HG02840 (cell line): ENCODE measurements at regions not wholly inside any gene's neighbourhood (a gene's known extent, or its start where the extent isn't known, plus 50 kb on each side); places are given as distances from the start of the nearest gene placed in this dataset.

ENCODE experiments used
- ATAC-seq: cut with Tn5 transposase; IDR thresholded peaks from one replicate; pipeline ENCODE4 v1.9.1; 2021; ENCODE audit warnings: mild to moderate bottlenecking, moderate library complexity, moderate number of reproducible peaks; ENCODE audit not compliant: unreplicated experiment, low FRiP score

DNA sequence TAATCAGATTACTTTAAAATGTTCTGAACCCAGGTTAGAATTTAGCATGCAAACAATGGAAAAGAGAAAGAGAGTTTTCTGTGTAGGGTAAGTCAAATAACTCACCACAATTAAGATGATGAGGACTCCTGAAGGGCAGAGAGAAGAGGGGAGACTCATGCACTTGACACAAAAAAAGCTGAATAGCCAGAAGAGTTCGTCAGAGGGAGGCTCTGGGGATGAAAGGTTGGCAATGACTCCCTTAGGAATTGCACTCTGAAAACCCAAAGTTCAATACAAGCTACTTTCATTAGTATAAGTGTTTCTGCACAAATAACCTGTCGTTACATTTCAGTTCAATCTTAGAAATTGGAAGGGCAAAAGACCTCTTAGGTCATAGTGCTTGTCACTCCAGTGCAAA lies 434.4 kb upstream of the PCDH9 start:
- no peak for ATAC-seq

DNA sequence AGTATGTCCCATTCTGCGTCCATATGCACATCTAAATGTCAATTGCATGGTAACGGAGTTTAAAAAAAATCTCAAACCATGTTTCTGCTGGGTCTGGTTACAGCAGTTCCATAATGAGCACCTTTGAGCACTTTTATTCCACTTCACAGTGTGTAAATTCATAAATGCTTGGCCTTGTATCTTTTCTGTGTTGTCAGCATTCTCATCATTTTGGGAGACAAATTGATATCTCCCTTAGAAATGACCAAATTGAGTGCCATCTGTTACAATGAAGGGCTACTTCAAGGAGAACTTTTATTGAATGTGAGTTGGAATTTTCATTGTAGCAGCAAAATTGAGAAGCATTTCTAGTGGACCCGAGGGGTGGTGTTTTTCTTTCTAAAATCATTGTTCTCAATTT lies 432.9 kb upstream of the PCDH9 start:
- no peak for ATAC-seq

DNA sequence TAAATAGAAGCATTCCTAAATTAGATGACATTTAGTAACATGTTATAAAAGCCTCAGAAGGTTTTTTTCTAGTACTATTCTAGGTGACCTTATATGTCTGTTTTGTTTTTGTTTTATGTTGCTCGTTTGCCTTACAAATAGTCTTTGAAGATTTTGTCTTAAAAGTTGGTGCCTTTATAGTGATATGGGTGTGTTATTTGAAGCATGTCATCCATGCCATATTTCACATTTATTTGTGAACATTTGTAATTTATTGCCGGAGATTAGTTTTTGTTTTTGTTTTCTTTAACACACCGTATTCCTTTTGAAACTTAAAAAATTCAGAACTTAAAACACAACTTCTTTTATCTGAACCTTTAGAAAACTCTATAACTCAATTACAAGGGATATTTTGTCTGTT lies 422.8 kb upstream of the PCDH9 start:
- ATAC-seq: no peak

DNA sequence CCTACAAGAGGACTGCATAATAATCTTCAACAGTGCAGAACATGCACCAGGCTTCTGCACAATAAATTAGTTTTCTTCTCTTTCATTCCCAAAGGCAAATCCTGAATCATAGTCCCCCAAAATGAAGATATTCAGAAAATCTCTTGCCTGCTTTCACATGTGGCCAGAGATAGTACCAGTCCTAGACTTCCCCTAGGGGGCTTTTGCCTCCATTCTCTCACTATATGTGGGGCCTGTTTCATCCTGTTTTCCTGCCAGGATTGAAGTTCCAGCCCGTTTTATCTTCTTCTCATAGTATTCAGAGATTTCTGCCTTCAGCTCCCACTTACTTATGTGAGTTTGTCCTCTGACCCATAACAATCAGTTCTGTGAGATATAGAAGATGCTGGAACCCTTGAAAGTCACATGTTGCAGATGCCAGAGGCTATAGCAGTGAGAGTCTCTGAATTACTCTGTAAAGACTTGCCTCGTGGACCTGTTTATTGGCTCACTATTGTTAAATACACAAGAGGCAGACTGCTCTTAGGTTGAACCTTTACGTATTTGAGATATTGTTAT lies 421.9 kb upstream of the PCDH9 start:
- ATAC-seq: no peak

DNA sequence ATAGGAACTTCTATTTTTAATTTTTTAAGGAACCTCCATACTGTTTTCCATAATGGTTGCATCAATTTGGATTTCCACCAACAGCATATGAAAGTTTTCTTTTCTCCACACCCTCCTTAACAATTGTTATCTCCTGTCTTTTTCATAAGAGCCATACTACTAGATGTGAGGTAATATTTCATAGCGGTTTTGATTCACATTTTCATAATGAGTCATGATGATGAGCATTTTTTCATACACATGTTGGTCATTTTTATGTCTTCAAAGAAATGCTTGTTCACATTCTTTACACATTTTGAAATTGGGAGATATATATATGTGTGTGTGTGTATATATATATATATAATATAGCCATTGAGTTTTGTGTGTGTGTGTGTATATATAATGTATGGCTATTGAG lies 420.3 kb upstream of the PCDH9 start:
- no peak for ATAC-seq

DNA sequence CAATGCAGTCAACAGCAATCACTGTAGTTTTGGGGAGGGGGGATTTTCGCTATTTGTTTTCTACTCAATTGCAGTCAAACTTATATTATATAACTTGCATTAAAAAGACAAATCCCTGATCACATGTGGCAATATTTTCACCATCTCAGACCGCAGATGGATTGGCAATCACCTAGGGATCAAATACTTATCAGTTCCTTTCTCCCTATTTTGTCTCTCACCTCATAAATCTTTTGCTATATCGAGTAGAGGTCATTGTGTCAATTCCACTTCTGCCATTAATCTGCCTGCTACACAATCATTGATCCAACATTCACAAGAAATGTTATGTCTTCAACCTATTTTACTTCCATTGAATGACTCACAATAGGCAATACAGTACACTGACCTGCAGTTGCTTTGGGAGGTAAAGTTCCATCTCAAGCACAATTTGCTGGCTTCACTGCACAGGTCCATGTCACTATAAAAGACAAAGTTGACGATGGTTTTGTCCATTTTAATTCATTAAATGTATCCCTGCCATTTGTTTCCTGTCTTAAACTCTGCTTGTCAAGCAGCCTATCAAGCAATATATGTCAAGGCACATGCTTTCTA lies 415.8 kb upstream of the PCDH9 start:
- no peak for ATAC-seq

DNA sequence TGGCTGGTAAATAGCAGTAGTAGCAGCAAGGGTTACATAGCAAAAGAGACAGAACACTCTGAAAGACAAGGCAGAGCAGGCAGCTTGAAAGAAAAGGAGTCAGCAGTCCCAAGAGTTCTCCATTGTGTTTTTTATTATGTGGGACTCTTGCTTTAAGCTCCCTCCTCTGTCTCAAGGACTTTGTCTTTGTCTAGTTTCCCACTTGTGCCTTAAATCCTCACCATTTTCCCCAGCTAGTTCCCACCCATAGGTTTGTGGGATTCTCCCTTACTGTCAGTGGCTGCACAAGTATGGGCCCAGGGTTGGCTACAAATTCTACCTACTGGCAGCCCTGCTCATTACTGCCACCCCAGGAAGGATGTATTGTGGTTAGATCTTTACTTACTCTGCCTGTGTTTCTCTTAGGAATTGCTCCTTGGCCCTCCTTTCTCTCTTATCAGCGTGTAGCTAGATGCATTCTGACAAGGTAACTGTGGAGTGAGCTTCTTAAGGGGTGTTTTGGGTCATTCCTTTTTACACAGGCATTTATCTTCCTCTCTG lies 413.4 kb upstream of the PCDH9 start:
- no peak for ATAC-seq

DNA sequence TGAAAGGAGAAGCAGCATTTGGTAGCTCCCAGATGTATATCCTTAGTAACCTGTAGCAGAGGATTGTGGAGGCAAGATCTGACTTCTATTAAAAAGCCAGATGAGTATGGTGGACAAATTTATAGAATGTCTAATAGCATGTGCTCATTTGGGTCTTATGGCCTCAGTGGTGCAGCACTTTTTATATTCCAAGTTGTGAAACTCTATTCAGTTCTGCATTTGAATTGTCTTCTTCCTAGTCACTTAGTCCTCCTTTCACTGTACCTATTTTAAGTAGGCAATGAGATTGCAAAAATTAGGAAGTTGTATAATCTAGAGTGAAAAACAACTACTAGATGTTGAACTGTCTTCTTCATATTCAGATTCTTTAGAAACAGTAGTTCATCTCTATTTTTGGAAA lies 412.5 kb upstream of the PCDH9 start:
- no peak for ATAC-seq

DNA sequence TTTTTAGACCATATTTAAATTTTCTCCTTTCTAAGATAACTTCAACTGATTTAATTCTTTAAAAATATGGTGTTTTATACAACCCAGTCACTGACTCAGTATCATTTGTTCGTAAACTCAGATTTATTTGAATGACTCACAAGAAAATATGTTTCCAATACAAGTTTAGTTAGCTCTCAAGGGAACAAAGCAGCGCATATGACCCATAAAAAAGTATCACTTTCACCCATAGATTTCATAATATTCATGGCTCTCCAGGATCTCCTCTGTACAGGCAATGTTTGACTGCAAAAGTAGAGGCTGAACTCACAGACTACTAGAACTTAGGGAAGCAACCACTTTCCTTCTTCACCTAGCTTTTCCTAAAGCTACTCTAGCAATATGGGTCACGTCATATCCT lies 405.6 kb upstream of the PCDH9 start:
- ATAC-seq: no peak

DNA sequence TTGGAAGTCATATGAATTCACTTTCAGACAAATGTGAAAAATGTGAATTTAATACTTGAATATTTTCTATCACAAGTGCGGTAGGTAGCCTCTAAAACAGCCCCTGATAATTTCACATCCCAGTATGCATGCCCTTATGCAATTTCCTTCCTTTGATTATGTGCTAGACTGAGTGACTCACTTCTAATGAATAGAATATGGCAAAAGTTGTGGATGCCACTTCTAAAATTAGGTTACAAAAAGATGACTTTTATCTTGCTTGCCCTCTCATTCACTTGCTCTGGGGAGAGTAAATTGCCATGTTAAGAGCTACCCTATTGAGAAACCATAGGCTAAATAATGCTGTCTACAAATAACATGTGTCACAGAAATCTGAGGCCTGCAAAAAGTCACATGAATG lies 402.5 kb upstream of the PCDH9 start:
- no peak for ATAC-seq

DNA sequence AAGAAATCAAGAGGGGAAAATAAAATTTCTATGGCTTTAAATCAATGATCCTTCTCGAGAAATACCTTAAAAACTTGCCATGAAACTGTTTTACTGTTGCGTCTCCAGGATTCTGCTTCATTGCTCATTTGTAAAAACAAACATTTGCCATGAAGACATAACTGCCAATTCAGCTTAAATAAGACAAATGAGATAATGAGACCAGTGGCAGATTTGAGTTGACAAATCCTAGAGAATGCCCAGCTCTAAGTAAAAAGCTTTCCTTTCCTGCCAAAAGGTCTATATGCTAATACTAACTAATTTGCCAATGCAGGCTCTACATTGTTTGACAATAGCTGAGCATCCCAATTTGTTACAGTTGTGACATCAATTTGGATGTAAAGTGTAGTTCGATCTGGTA lies 400.5 kb upstream of the PCDH9 start:
- no peak for ATAC-seq

DNA sequence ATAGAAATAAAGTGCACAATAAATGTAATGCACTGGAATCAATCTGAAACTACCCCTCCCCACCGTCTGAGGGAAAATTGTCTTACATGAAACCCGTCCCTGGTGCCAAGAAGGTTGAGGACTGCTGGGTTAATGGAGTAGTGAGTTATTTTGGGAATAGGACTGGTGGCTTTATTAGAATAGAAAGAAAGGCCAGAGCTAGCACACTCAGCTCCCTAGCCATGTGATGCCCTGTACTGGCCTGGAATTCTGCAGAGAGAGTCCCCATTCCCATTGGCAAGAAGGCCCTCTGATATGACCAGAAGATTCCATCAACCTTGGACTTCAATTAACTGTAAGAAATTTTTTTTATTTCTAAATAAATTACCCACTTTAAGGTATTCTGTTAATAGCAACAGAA lies 393.5 kb upstream of the PCDH9 start:
- no peak for ATAC-seq

DNA sequence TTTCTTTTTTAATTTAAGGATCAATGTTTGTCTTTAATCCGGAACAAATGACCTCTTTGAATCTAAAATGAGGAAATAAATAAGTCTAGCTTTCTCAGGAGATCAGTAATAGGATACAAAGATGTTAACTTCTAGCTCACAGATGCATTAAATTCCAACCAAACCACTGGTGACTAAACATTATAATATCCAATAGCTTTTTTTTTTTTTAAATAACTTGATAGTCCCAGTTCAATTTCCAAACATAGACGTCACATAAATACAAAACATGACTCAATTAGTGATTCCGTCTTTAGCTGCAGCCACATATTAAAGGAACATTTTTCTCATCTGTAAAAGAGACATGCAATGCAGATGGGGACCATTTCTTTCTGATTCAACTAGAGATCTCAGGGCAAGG lies 390.5 kb upstream of the PCDH9 start:
- no peak for ATAC-seq

DNA sequence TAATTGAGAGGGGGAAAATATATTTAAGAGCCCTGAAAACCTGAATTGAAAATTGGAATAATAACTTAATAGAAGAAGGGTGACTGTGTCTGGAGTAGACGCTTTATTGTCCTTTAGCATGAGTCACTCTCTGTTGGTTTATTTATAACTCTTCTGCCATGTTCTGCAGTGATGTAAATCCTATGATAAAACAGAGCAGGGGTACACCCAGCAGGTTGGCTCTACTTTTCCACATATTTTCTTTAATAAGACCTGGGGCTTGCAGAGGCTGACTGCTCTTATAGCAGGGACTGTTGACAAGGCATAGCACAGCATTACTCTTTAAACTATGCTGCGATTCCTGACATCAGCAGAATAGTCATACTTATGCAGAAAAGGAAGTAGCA lies 389.9 kb upstream of the PCDH9 start:
- ATAC-seq: no peak

DNA sequence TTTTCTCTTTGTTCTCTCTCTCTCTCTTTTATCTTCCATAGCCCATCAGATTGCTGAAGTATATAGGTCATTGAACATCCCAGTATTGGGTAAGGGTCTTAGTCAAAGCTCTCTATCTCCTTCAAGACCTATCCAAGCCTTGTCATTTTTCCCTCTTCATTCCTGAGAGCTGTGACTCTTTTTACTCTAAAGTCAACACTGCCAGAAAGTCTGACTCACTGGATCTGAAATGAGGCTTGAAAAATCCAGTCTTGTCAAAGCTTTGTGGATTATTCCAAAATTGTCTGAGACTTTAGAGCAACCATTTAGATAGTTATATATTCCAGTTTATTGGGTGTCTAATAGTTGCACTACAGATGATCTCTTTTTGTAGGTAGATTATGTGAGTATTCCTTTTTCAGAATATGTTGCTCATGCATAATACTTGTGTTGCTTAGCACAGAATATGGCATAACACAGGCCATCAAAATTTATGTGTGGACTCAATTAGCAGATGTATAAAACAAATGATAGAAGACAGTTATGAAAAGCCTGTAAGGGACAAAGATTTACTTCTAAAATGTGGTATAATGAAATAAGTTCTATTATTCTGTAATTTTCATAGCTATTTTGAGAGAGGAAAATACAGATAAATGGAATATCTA lies 389.3 kb upstream of the PCDH9 start:
- no peak for ATAC-seq

DNA sequence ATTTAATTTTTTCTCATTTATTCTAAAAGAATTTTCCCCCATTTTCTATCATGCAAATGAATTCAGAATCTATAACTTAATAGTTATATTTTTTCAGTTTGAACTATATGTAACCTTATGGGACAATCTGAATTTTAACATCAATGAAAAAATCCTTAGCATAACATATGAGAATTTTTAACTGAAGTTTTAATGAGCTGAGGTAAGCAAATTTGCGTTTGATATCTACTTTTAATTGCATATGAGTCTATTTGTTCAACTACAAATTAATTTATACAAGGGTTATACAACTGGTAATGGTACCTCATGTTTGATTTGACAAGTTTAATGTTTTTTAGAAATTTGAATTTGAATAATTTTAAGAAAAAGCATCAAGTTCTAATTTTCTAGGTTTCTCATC lies 384.4 kb upstream of the PCDH9 start:
- ATAC-seq: no peak

DNA sequence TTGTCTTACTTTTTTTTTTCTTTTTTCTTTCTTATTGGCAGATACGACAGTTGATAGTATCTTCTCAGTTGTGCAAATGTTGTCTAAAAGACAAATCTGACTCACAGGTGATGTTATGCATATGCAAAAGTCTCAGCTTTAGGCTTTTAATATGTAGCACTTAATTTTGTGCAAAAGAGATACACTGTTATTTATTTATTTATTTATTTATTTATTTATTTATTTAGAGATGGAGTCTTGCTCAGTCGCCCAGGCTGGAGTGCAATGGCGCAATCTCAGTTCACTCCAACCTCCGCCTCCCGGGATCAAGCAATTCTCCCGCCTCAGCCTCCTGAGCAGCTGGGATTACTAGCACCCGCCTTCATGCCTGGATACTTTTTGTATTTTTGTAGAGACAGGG lies 383.9 kb upstream of the PCDH9 start:
- no peak for ATAC-seq

DNA sequence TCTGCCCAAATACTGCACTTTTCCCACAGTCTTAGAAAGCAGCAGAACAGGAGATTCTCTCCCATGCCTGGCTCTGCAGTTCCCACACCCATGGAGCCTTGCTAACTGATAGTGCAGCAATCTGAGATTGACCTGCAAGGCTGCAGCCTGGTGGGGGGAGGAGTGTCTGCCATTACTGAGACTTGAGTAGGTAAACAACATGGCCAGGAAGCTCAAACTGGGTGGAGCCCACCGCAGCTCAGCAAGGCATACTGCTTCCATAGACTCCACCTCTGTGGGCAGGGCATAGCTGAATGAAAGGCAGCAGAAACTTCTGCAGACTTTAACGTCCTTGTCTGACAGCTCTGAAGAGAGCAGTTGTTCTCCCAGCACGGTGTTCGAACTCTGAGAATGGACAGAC lies 358.5 kb upstream of the PCDH9 start:
- no peak for ATAC-seq

DNA sequence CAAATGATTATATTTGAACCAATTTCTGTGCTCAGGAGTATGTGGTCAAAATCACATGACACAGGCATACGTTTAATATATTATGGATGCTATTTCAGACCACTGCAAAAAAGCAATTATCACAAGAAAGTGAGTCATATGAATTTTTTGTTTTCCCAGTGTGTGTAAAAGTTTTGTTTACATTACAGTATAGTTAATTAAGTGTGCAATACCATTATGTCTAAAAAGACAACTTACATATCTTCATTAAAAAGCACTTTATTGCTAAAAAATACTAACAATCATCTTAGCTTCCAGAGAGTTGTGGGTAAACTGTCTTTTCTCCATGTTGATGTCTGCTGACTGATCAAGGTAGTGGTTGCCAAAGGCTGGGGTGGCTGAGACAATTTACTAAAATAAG lies 347.2 kb upstream of the PCDH9 start:
- ATAC-seq: no peak

DNA sequence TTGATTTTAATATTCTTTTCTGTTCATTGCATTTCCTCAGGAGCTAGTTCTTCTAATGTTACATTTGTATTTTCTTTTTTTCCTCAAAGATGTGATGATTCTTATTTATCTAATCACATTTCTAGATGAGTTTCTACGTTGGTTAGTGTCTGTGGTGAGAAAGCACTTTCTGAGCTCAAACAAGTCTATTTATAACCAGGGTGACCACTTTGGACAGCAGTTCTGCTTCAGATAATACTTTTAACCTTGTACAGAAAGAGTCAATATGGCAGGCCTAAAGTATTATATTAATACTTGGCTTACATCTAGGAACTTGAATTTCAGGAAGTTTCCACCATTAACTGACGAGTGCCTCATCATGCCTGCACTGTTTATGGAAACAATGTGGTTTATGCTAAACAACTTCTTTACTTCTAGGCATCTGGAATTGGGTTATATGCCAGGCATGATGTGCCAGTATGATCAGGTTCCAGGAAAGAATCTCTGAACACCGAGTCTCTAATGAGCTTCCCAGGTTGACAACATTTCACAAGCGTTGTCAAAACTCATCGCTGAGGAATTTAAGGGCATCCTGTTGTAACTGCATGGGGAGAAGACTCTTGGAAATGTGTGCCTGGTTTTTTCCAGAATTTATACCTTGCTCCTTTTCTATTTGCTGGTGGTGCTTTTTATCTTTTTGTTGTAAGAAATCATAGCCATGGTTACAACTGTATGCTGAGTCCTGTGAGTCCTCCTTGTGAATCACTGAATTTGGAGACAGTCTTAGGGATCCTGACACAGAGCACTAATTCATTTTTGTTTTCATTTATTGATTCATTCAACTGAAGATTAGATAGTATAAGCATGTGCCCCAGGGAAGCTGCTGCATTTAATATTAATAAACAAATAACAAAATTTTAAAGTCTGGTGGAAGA lies 344.4 kb upstream of the PCDH9 start:
- no peak for ATAC-seq

DNA sequence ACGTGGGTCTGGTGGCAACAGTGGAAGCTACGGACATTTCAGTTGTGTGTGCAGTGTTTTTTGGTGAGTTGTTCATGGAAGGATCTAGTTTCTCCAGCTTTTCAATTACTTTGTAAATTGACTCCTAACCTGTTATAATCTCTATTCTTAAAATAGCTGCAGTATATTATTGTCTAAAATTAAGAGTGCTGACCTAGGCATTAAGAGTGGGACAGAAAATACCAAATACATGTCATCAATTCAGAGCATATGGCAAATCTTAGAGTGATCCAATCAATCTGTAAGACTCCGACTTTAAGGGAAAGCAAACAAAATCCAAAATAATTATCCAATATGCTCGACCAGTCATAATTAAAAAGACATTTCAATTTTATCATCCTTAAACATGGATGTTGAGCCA lies 338.1 kb upstream of the PCDH9 start:
- no peak for ATAC-seq
